Neuronal stem cell (in vitro differentiated cells): ENCODE measurements at regions not wholly inside any gene's neighbourhood (a gene's known extent, or its start where the extent isn't known, plus 50 kb on each side); places are given as distances from the start of the nearest gene placed in this dataset.

ENCODE experiments used
- DNase-seq: peaks from one replicate; pipeline ENCODE4 v3.0.0-alpha.2; 2013; ENCODE audit warnings: low spot score
- H2AFZ ChIP-seq: one replicate; pipeline ENCODE4 v1.6.1; 2013; ENCODE audit warnings: mild to moderate bottlenecking, low read length, inconsistent platforms
- H2AK5ac ChIP-seq: 2 replicates; pipeline ENCODE4 v1.6.1; 2013; ENCODE audit warnings: low read depth, mild to moderate bottlenecking, inconsistent platforms, low read length, moderate library complexity, mixed read lengths
- H2BK120ac ChIP-seq: 2 replicates; pipeline ENCODE4 v1.6.1; 2013; ENCODE audit warnings: low read depth, mild to moderate bottlenecking, inconsistent platforms, low read length, moderate library complexity, mixed read lengths
- H2BK12ac ChIP-seq: one replicate; pipeline ENCODE4 v1.6.1; 2013; ENCODE audit warnings: low read length, inconsistent platforms
- H2BK15ac ChIP-seq: 2 replicates; pipeline ENCODE4 v1.6.1; 2013; ENCODE audit warnings: mild to moderate bottlenecking, low read length, inconsistent platforms, mixed read lengths
- H2BK5ac ChIP-seq: one replicate; pipeline ENCODE4 v1.6.1; 2013; ENCODE audit warnings: inconsistent platforms, mild to moderate bottlenecking, low read length, moderate library complexity
- H3K14ac ChIP-seq: one replicate; pipeline ENCODE4 v1.6.1; 2013; ENCODE audit warnings: low read length, inconsistent platforms
- H3K18ac ChIP-seq: 2 replicates; pipeline ENCODE4 v1.6.1; 2013; ENCODE audit warnings: low read length, inconsistent platforms
- H3K23ac ChIP-seq: 2 replicates; pipeline ENCODE4 v1.6.1; 2013; ENCODE audit warnings: low read depth, mild to moderate bottlenecking, mixed read lengths, low read length, inconsistent platforms; ENCODE audit not compliant: poor library complexity
- H3K27ac ChIP-seq: replicated peaks from 3 replicates; pipeline ENCODE4 v1.5.1; 2013; ENCODE audit warnings: low read length, inconsistent platforms
- H3K27me3 ChIP-seq, 3 experiments: 2 replicates each; pipeline ENCODE4 v1.6.1; 2013; ENCODE audit warnings: low read length in 3 of 3, mild to moderate bottlenecking in 2 of 3, inconsistent platforms in 1 of 3, low read depth in 1 of 3, mixed read lengths in 1 of 3, moderate library complexity in 1 of 3; ENCODE audit not compliant: control insufficient read depth in 3 of 3, insufficient read depth in 3 of 3
- H3K36me3 ChIP-seq, 2 donors: replicated peaks in 1 of 2; 2 replicates each; pipeline ENCODE4 v1.6.1; 2013; ENCODE audit warnings: low read length in 2 of 2; ENCODE audit not compliant: control insufficient read depth in 2 of 2, insufficient read depth in 2 of 2
- H3K4ac ChIP-seq: 2 replicates; pipeline ENCODE4 v1.6.1; 2013; ENCODE audit warnings: inconsistent platforms, mild to moderate bottlenecking, low read length, moderate library complexity
- H3K4me1 ChIP-seq, 2 donors: 1 replicate in 1 of 2; 2 replicates in 1 of 2; pipeline ENCODE4 v1.6.1; 2013; ENCODE audit warnings: low read length in 2 of 2, low read depth in 1 of 2; ENCODE audit not compliant: control insufficient read depth in 2 of 2, insufficient read depth in 1 of 2
- H3K4me2 ChIP-seq: one replicate; pipeline ENCODE4 v1.6.1; 2013; ENCODE audit warnings: mild to moderate bottlenecking, low read length, inconsistent platforms; ENCODE audit not compliant: insufficient read depth, poor library complexity, severe bottlenecking
- H3K4me3 ChIP-seq, 2 donors: 2 replicates each; pipeline ENCODE4 v1.5.1; 2013; ENCODE audit warnings: low read length in 2 of 2, mild to moderate bottlenecking in 2 of 2, inconsistent platforms in 1 of 2, moderate library complexity in 1 of 2
- H3K79me1 ChIP-seq: one replicate; pipeline ENCODE4 v1.6.1; 2013; ENCODE audit warnings: low read depth, mild to moderate bottlenecking, inconsistent platforms, low read length, moderate library complexity
- H3K9ac ChIP-seq: one replicate; pipeline ENCODE4 v1.6.1; 2013; ENCODE audit warnings: mild to moderate bottlenecking, low read depth, low read length, inconsistent platforms; ENCODE audit not compliant: poor library complexity
- H3K9me3 ChIP-seq, 2 donors: replicated peaks in 1 of 2; 2 replicates each; pipeline versions ENCODE3 to v1.6.1; 2013; ENCODE audit warnings: low read length in 2 of 2, mild to moderate bottlenecking in 2 of 2, inconsistent platforms in 1 of 2, low read depth in 1 of 2, mixed read lengths in 1 of 2, moderate library complexity in 1 of 2; ENCODE audit not compliant: control insufficient read depth in 2 of 2, insufficient read depth in 1 of 2
- H4K8ac ChIP-seq: one replicate; pipeline ENCODE4 v1.6.1; 2013; ENCODE audit warnings: low read depth, mild to moderate bottlenecking, inconsistent platforms, low read length, moderate library complexity
- H4K91ac ChIP-seq: one replicate; pipeline ENCODE4 v1.6.1; 2013; ENCODE audit warnings: low read length, low read depth, mild to moderate bottlenecking, inconsistent platforms; ENCODE audit not compliant: poor library complexity
- WGBS, 2 donors: extraction: QIAGEN DNeasy Blood & Tissue Kit; methylation state at CpG; one replicate each; pipeline ENCODE4 v1.1.7; 2013; ENCODE audit warnings: missing lambda C conversion rate in 2 of 2, mixed read lengths in 1 of 2; ENCODE audit not compliant: insufficient read length in 2 of 2, insufficient replicate concordance in 1 of 2; ENCODE audit errors: extremely low coverage in 2 of 2; 5-methylcytosine and 5-hydroxymethylcytosine counted together

DNA sequence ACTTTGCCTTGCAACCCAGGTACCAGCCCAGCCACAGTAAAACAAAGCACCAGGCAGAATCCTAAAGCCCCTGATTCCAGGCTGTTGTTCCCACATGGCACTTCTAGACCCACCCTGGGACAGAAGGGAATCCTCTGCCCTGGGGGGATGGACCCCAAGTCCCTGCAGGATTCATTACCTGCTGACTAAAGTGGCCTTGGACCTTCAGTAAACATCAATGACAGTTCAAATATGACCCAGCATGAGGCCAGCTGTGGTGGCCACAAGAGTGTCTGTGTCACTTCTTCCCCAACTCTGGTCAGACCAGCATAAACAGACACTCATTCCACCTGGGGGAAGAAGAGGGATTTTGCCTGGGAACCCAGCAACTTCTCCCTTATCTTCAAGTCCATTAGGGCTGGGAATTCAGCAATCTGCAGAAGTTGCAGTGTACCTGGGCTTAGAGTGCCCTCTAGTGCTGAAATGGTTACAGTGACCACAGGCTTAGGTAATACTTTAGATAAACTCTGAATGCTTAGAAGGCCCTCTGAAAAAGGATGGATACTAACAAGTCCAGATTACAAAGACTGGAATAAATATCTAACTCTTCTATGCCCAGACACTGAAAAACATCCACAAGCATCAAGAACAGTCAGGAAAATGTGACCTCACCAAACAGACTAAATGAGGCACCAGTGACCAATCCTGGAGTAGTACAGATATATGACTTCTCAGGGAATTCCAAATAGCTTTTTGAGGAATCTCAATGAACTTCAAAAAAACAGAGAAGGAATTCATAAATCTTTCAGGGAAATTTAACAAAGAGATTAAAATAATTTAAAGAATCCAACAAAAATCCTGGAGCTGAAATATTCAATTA is 108.5 kb upstream of the TMEM168 start:
- Histone ChIP-seq H3K18ac (no peak overlapping the region), H3K9ac (no peak overlapping the region), H3K27me3 (no peaks in the 10 kb centered on the region), H4K8ac (no peak overlapping the region), H2AFZ (no peak overlapping the region), H3K14ac (no peak overlapping the region), H2AK5ac (no peak overlapping the region), H3K79me1 (peaks cover 2% of the 10 kb centered on the region), H3K9me3 (peaks cover 3 to 17% of the 10 kb centered on the region in 2 donors), H3K27ac (no peak overlapping the region), H3K4me3 (no peak overlapping the region), H2BK5ac (no peak overlapping the region), H2BK15ac (no peak overlapping the region), H2BK120ac (no peak overlapping the region), H3K4me2 (no peak overlapping the region), H3K36me3 (peaks cover 2 to 19% of the 10 kb centered on the region in 2 donors), H3K23ac (no peak overlapping the region), H3K4me1 (peaks cover 0 to 4% of the 10 kb centered on the region in 2 donors), H3K4ac (no peak overlapping the region), H2BK12ac (no peak overlapping the region), H4K91ac (no peak overlapping the region)
- peak; percentile 27 for DNase-seq

DNA sequence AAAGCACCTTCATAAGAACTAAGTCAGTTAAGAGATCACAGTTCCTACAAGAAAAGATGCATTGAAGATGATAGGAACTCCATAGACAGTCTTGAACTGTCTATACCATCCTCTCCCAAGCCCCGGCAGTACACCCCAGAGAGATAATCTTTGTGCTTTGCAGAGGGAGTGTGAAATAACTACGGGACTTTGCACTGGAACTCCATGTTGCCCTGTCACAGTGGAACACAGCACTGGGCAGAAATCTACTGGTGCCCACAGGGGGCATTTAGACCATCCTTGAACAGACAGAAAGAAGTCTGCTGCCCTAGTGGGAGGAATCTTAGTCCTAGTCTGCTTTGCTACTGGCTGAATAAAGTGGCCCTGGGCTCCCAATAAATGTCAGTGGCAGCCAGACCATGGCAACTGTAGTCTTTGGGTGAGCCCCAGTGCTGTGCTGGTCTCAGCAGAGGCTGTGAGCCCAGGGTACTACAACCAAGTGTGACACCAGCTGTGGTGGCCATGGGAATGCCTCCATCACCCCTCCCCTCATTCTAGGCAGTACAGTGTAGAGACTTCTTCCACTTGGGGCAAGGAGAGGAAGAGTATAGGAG is 107.7 kb upstream of the TMEM168 start:
- no CpG with 5 or more reads among the region's 2 CpGs for WGBS, 2 donors
- peaks cover 5 to 26% of the 10 kb centered on the region in 2 donors for H3K36me3 ChIP-seq
- no peak overlapping the region for H3K4me2 ChIP-seq
- H4K91ac ChIP-seq, result no peak overlapping the region
- no peak overlapping the region for H2AK5ac ChIP-seq
- H2BK12ac ChIP-seq, result no peak overlapping the region
- no peak overlapping the region for H2BK120ac ChIP-seq
- H3K4me3 ChIP-seq, result no peak overlapping the region
- no peak overlapping the region for H2BK15ac ChIP-seq
- H4K8ac ChIP-seq, result no peak overlapping the region
- DNase-seq, result no peak
- no peak overlapping the region for H3K9ac ChIP-seq
- no peak overlapping the region for H2BK5ac ChIP-seq
- no peaks in the 10 kb centered on the region for H3K27me3 ChIP-seq
- H3K4me1 ChIP-seq, result peaks cover 0 to 4% of the 10 kb centered on the region in 2 donors
- H3K4ac ChIP-seq, result no peak overlapping the region
- H3K9me3 ChIP-seq, result peaks cover 5 to 22% of the 10 kb centered on the region in 2 donors
- H3K18ac ChIP-seq, result no peak overlapping the region
- no peak overlapping the region for H3K23ac ChIP-seq
- no peak overlapping the region for H3K14ac ChIP-seq
- peaks cover 2% of the 10 kb centered on the region for H3K79me1 ChIP-seq
- no peak overlapping the region for H3K27ac ChIP-seq
- no peak overlapping the region for H2AFZ ChIP-seq

DNA sequence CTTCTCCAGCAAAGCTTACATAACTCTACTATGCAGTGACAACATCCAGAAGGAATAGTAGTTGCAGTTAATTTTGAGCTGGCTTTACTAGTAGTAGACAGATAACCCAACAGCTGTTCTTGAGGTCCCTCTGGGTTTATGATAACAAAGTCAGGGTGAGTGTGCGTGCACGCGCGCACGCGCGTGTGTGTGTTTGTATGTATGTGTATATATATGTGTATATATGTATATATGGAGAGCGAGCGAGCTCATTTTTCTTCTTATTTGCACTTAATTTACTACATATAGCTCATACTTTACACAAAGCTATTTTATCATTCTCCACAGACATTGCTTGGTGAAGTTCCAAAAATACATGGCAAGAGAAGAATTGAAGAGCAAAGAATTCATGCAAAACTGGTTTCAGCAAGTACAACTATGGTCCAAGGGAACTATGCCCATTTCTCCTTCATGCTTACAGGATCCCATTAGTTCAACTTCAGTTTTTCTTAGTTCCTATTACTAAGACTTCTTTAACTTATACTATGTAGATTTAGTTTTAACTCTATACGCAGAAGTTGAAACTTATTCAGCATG is 105.9 kb upstream of the TMEM168 start:
- no peak overlapping the region for H2AK5ac ChIP-seq
- no peak overlapping the region for H3K27ac ChIP-seq
- H2BK12ac ChIP-seq, result no peak overlapping the region
- H2BK15ac ChIP-seq, result no peak overlapping the region
- no peak overlapping the region for H3K9ac ChIP-seq
- H3K18ac ChIP-seq, result no peak overlapping the region
- H3K4me3 ChIP-seq, result no peak overlapping the region
- no peak overlapping the region for H3K4me2 ChIP-seq
- no peak overlapping the region for H4K91ac ChIP-seq
- H2BK5ac ChIP-seq, result no peak overlapping the region
- no peak overlapping the region for H4K8ac ChIP-seq
- H3K9me3 ChIP-seq, result peaks cover 4 to 27% of the 10 kb centered on the region in 2 donors
- no peaks in the 10 kb centered on the region for H3K27me3 ChIP-seq
- H3K14ac ChIP-seq, result no peak overlapping the region
- H3K4ac ChIP-seq, result no peak overlapping the region
- no peak overlapping the region for H2BK120ac ChIP-seq
- peaks cover 4 to 34% of the 10 kb centered on the region in 2 donors for H3K36me3 ChIP-seq
- WGBS, 2 donors, result no CpG with 5 or more reads among the region's 10 CpGs
- H3K4me1 ChIP-seq, result peaks cover 0 to 4% of the 10 kb centered on the region in 2 donors
- H2AFZ ChIP-seq, result no peak overlapping the region
- no peak for DNase-seq
- H3K79me1 ChIP-seq, result peaks cover 2% of the 10 kb centered on the region
- H3K23ac ChIP-seq, result no peak overlapping the region

DNA sequence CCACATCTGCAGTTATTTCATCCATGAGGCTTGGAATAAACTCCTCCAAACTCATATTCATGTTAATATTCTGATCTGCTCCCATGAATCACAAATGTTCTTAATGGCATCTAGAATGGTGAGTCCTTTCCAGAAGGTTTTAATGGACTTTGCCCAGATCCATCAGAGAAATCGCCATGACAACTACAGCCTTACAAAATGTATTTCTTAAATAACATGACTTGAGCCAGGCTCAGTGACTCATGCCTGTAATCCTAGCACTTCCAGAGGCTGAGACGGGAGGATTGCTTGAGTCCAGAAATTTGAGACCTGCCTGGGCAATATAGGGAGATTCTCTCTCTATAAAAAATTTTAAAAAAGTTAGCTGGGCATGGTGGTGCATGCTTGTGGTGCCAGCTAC is 102.1 kb upstream of the TMEM168 start:
- Histone ChIP-seq H3K4ac (no peak overlapping the region), H2BK5ac (no peak overlapping the region), H3K9me3 (peaks cover 2 to 15% of the 10 kb centered on the region in 2 donors), H3K79me1 (no peaks in the 10 kb centered on the region), H2BK120ac (no peak overlapping the region), H2BK15ac (no peak overlapping the region), H3K4me2 (no peak overlapping the region), H2BK12ac (no peak overlapping the region), H3K27ac (no peak overlapping the region), H2AK5ac (no peak overlapping the region), H3K4me3 (no peak overlapping the region), H3K9ac (no peak overlapping the region), H3K14ac (no peak overlapping the region), H2AFZ (no peak overlapping the region), H3K27me3 (no peaks in the 10 kb centered on the region), H3K18ac (no peak overlapping the region), H3K4me1 (peaks cover 2 to 7% of the 10 kb centered on the region in 2 donors), H4K8ac (no peak overlapping the region), H3K36me3 (peaks cover 2 to 34% of the 10 kb centered on the region in 2 donors), H3K23ac (no peak overlapping the region), H4K91ac (no peak overlapping the region)
- DNase-seq, result no peak
- WGBS, 2 donors, result no CpG with 5 or more reads among the region's 2 CpGs
